ENCODE measurements at regions not wholly inside any gene's neighbourhood (a gene's known extent, or its start where the extent isn't known, plus 50 kb on each side); places are given as distances from the start of the nearest gene placed in this dataset.

DNA sequence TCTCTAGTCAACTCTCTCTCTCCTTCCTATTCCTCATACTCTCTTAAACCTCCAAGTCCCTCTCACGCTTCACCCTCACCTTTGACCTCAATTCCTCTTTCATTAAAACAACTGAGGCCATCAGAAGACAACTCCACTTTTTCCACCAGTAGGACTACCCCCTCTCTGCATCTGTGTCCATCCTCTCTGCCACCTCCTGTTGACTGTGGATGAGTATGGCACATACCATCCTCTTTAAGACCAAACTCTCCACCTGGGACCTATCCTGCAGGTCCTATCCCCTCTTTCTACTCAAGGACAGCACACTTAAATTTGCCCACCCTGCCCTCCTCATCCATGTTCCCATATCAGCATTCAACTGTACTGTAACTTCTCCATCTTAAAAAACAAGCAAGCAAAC is 89.2 kb downstream of the FOXD1 start:
- no peak for DNase-seq (ENCODE audit: low read depth)
- H3K4me3 ChIP-seq (ENCODE audit: low read depth, low read length), result no peak overlapping the region
- TF ChIP-seq, protein P1, sequence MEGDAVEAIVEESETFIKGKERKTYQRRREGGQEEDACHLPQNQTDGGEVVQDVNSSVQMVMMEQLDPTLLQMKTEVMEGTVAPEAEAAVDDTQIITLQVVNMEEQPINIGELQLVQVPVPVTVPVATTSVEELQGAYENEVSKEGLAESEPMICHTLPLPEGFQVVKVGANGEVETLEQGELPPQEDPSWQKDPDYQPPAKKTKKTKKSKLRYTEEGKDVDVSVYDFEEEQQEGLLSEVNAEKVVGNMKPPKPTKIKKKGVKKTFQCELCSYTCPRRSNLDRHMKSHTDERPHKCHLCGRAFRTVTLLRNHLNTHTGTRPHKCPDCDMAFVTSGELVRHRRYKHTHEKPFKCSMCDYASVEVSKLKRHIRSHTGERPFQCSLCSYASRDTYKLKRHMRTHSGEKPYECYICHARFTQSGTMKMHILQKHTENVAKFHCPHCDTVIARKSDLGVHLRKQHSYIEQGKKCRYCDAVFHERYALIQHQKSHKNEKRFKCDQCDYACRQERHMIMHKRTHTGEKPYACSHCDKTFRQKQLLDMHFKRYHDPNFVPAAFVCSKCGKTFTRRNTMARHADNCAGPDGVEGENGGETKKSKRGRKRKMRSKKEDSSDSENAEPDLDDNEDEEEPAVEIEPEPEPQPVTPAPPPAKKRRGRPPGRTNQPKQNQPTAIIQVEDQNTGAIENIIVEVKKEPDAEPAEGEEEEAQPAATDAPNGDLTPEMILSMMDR (IDR thresholded peaks at IDR 0.05; ENCODE audit: insufficient read depth, low read depth, low read length), result no peak

DNA sequence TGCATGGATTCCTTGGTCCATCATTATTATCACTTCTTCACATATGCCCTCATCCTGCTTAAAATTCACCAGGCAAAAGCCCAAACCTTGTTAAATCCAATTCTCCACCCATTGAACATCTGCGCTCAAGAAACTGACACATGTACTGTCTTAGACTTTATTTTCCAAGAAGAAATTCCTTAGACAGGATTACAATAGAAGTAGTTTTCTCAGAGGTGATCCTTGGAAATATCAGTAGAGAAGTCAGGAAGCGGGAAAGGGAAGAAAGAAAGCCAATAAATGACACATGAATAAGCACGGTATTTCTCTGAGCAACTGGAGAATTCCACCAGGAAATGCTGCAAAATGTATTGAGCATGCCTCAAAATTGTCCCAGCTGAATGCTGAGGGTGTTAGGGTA is 90.2 kb downstream of the FOXD1 start:
- no peak overlapping the region for H3K4me3 ChIP-seq (ENCODE audit: low read depth, low read length)
- DNase-seq (ENCODE audit: low read depth), result no peak
- TF ChIP-seq, protein P1 (IDR thresholded peaks at IDR 0.05; ENCODE audit: insufficient read depth, low read depth, low read length), result no peak

DNA sequence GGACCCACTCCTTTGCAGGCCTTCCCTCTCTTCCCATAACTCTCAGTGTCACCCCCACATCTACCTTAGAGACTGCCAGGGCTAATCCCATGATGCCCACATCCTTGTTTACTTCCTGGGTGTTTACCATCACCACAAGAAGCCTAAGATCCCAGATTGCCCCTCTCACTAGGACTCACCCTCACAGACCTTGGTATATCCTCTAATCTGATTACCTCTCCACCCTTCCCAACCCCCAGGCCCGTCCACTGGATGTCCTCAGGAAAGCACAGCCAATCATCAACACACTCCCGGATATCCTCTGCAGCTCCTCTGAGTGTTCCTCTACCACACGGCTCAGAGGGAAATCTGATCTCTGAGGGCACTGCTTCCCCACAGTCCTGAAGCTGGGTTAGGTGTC is 91.0 kb downstream of the FOXD1 start:
- no peak overlapping the region for H3K4me3 ChIP-seq (ENCODE audit: low read depth, low read length)
- TF ChIP-seq, protein P1 (IDR thresholded peaks at IDR 0.05; ENCODE audit: insufficient read depth, low read depth, low read length), result no peak
- DNase-seq (ENCODE audit: low read depth), result no peak

DNA sequence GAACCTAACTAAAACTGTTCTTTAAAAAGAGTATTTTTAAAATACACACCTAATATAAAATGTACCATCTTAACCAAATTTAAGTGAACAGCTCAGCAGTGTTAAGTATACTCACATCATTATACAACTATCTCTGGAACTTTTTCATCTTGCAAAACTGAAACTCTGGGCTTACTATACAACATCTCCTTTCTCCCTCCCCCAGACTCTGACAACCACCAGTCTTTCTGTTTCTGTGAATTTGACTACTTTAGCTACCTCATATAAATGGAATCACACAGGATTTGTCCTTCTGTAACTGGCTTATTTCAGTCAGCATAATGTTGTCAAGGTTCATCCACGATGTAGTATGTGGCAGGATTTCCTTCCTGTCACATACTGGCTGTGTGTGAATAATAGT is 93.5 kb downstream of the FOXD1 start:
- TF ChIP-seq, protein P1 (IDR thresholded peaks at IDR 0.05; ENCODE audit: insufficient read depth, low read depth, low read length), result no peak
- no peak overlapping the region for H3K4me3 ChIP-seq (ENCODE audit: low read depth, low read length)
- no peak for DNase-seq (ENCODE audit: low read depth)

DNA sequence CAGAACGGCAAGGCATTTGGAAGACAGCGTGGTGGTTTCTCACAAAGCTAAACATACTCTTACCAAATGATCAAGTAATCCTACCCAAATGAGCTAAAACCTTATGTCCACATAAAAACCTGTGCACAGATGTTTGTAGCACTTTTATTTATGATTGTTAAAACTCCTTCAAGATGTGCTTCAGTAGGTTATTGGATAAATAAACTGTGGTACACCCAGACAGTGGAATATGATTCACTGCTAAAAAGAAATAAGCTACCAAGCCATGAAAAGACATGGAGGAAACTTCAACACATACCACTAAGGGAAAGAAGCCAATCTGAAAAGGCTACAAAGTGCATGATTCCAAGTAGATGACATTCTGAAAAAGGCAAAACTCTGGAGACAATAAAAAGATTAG is 94.2 kb downstream of the FOXD1 start:
- DNase-seq (ENCODE audit: low read depth), result no peak
- no peak overlapping the region for H3K4me3 ChIP-seq (ENCODE audit: low read depth, low read length)
- TF ChIP-seq, protein P1 (IDR thresholded peaks at IDR 0.05; ENCODE audit: insufficient read depth, low read depth, low read length), result no peak

DNA sequence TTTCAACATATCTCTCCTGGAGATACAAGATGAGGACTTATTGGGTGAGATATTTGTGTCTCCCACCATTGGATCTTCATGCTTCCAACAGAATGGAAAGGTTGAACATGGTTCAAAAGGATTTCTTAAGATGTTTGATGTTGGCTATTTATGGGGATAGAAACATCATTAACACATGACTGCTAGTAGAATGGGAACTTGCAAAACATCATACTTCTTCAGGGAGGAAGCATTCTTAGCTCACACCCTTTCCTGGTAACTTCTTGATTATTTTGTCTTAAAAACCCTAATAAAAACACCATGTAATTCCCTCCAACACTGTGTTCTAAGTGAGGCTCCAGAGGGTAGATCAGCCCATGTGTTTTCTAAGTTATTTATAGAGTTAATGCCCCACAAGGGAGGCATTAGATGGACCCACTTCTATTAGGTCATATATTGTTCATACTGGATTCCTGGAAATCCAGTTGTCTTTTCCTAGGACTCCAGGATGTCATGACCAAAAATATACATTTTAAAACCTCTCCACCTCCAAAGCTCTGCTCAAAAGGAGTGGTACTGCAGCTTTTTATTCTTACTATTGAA is 95.8 kb downstream of the FOXD1 start:
- DNase-seq (ENCODE audit: low read depth), result no peak
- TF ChIP-seq, protein P1 (IDR thresholded peaks at IDR 0.05; ENCODE audit: insufficient read depth, low read depth, low read length), result no peak
- H3K4me3 ChIP-seq (ENCODE audit: low read depth, low read length), result no peak overlapping the region

DNA sequence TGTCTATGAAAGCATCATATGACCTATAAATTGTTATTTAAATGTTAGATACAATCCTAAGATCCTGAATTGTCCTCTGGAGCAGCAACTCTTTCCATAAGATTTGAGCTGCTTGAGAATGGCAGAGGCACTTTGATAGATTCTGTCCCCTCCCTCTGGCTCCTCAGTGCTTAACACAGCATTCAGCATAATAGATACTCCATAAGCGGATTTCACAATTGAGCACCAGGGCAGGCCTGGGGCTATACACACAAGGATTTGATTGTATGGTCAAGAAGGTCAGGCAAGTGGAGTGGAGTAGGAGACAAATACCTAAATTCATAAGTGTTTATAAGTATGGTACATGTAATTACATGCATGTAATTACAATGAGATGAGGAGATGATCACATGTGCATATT is 96.3 kb downstream of the FOXD1 start:
- no peak overlapping the region for H3K4me3 ChIP-seq (ENCODE audit: low read depth, low read length)
- no peak for DNase-seq (ENCODE audit: low read depth)
- TF ChIP-seq, protein P1 (IDR thresholded peaks at IDR 0.05; ENCODE audit: insufficient read depth, low read depth, low read length), result no peak

Data from fibroblast of villous mesenchyme (primary cell).